Effector memory CD8-positive, alpha-beta T cell (primary cell): ENCODE measurements at regions not wholly inside any gene's neighbourhood (a gene's known extent, or its start where the extent isn't known, plus 50 kb on each side); places are given as distances from the start of the nearest gene placed in this dataset.

ENCODE experiments used
- ATAC-seq: fragments of 150-1000 bp; cut with Tn5 transposase; replicated peaks from 2 replicates; pipeline ENCODE4 v1.10.0; 2021; ENCODE audit warnings: mild to moderate bottlenecking, moderate library complexity
- DNase-seq, 3 experiments: peaks; one replicate each; pipeline ENCODE4 v3.0.0; 2021
- H3K27ac Mint-ChIP-seq, 2 donors: one replicate each; pipeline ENCODE4 v1.8.0; 2022; ENCODE audit warnings: mild to moderate bottlenecking in 2 of 2, mixed read lengths in 2 of 2, moderate library complexity in 2 of 2
- H3K27me3 Mint-ChIP-seq, 2 donors: one replicate each; pipeline ENCODE4 v1.8.0; 2022; ENCODE audit warnings: mixed read lengths in 2 of 2
- H3K36me3 Mint-ChIP-seq: one replicate; pipeline ENCODE4 v1.8.0; 2022; ENCODE audit warnings: mild to moderate bottlenecking, moderate library complexity, mixed read lengths; ENCODE audit not compliant: insufficient read depth
- H3K4me1 Mint-ChIP-seq, 2 donors: one replicate each; pipeline ENCODE4 v1.8.0; 2022; ENCODE audit warnings: low read depth in 2 of 2, mixed read lengths in 2 of 2
- H3K4me3 Mint-ChIP-seq, 2 donors: one replicate each; pipeline ENCODE4 v1.8.0; 2022; ENCODE audit warnings: mild to moderate bottlenecking in 2 of 2, mixed read lengths in 2 of 2, moderate library complexity in 2 of 2
- H3K9me3 Mint-ChIP-seq, 2 donors: one replicate each; pipeline ENCODE4 v1.8.0; 2022; ENCODE audit warnings: mixed read lengths in 2 of 2

DNA sequence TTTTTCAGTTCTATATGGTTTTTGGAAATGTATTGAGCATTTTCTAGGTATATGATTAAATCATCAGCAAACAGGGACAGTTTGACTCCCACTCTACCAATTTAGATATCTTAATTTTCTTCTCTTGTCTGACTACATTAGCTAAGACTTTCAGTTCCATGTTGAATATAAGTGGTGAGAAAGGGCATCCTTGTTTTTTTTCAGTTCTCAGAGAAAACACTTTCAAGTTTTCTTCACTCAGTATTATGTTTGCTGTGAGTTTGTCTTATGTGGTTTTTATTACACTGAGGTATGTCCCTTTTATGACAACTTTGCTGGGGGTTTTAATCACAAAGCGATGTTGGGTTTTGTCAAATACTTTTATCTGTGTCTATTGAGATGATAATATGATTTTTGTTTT lies 352.6 kb downstream of the KDM5D start:
- H3K4me3 Mint-ChIP-seq = no peak overlapping the region
- no peak for DNase-seq
- H3K27me3 Mint-ChIP-seq = no peaks in the 10 kb centered on the region
- no peaks in the 10 kb centered on the region for H3K9me3 Mint-ChIP-seq
- H3K4me1 Mint-ChIP-seq = peaks cover 2 to 6% of the 10 kb centered on the region in 2 donors
- no peak overlapping the region for H3K27ac Mint-ChIP-seq
- ATAC-seq = no peak
- H3K36me3 Mint-ChIP-seq = no peaks in the 10 kb centered on the region

DNA sequence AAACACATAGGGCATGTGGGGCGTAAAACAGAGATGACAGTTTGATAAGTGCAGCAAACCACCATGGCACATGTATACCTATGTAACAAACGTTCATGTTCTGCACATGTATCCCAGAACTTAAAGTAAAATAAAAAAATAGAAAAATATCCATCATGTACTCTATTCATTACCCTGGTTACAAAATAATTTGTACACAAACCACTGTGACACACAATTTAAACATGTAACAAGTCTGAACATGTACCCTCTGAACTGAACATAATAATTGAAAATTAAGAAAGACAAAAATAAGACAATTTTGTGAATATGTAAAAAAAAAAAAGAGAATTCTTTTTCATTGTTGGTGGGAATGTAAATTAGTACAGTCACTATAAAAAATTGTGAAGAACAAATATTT lies 379.2 kb downstream of the KDM5D start:
- no peak for DNase-seq
- Mint-ChIP-seq H3K9me3 (no peaks in the 10 kb centered on the region), H3K4me3 (no peak overlapping the region), H3K36me3 (no peaks in the 10 kb centered on the region), H3K4me1 (no peaks in the 10 kb centered on the region), H3K27me3 (no peaks in the 10 kb centered on the region), H3K27ac (no peak overlapping the region)
- ATAC-seq = no peak

- Mint-ChIP-seq H3K36me3 (peaks cover 4% of the 10 kb centered on the region), H3K27ac (no peak overlapping the region), H3K4me3 (no peak overlapping the region), H3K9me3 (no peaks in the 10 kb centered on the region), H3K27me3 (no peaks in the 10 kb centered on the region), H3K4me1 (no peaks in the 10 kb centered on the region)
- DNase-seq = no peak
- no peak for ATAC-seq
Observed at GRCh38 chrY:19357249-19357648, 387.3 kb downstream of the KDM5D start.

DNA sequence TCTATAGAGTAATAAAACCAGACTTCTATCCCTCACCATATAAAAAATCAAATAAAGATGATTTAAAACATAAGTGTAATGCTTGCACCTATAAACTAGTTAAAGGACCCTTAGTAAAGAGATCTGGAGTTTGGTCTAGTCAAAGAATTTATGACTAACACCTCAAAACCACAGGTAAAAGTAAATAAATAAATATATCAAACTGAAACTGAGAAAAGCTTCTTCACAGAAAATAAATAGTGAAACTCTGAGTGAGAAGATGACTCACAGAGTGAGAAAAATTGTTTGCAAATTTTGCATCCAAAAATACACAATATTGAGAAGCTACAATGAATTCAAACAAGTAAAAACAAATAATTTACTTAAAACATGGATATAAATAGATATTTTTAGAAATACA lies 387.8 kb downstream of the KDM5D start:
- no peak overlapping the region for H3K4me3 Mint-ChIP-seq
- no peak overlapping the region for H3K27ac Mint-ChIP-seq
- peaks cover 4% of the 10 kb centered on the region for H3K36me3 Mint-ChIP-seq
- H3K27me3 Mint-ChIP-seq = no peaks in the 10 kb centered on the region
- DNase-seq (no peak), ATAC-seq (no peak)
- no peaks in the 10 kb centered on the region for H3K4me1 Mint-ChIP-seq
- H3K9me3 Mint-ChIP-seq = no peaks in the 10 kb centered on the region

GRCh38 chrY:19354857-19355173 lies 389.7 kb downstream of the KDM5D start:
- Mint-ChIP-seq H3K36me3 (peaks cover 4% of the 10 kb centered on the region), H3K27me3 (no peaks in the 10 kb centered on the region), H3K9me3 (no peaks in the 10 kb centered on the region), H3K4me3 (no peak overlapping the region), H3K4me1 (no peaks in the 10 kb centered on the region), H3K27ac (no peak overlapping the region)
- DNase-seq (no peak), ATAC-seq (no peak)

DNA sequence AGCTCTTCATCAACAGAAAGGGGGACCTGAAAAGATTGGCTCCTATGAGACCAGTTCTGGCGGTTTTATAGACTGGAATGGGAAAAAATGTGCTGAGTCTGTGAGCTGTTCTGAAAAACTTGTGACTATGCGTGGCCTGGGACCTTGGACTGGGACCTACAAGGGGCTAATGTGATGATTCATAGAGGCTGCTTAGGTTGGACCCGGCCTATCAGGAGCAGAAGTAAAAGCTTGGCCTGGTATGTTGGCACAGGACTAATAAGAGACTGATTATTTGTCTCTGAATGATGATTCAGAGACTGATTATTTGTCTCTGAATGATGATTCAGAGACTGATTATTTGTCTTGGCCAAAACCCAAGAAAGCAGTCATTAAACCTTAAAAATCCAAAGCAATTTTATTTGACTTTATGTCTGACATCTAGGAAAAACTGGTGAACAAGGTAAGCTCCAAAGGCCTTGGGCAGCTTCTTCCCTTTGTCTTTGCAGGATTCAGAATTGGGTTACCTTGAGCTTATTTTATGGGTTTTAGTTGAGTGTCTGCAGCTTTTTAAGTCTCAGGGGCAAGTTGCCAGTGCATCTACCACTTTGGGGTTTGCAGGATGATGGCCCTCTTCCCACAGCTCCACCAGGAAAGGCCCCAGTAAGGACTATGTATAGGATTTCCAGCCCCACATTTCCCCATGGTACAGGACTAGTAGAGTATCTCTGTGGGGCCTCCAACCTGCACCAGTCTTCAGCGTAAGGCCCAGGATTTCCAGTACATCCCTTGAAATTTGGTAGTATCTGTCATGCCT lies 390.3 kb downstream of the KDM5D start:
- Mint-ChIP-seq H3K36me3 (peaks cover 4% of the 10 kb centered on the region), H3K27me3 (no peaks in the 10 kb centered on the region), H3K4me3 (no peak overlapping the region), H3K27ac (no peak overlapping the region), H3K4me1 (no peaks in the 10 kb centered on the region), H3K9me3 (no peaks in the 10 kb centered on the region)
- ATAC-seq (no peak), DNase-seq (no peak)

GRCh38 chrY:19351616-19352015 lies 392.9 kb downstream of the KDM5D start:
- no peak overlapping the region for H3K4me3 Mint-ChIP-seq
- no peak for ATAC-seq
- no peak overlapping the region for H3K27ac Mint-ChIP-seq
- H3K36me3 Mint-ChIP-seq = peaks cover 4% of the 10 kb centered on the region
- H3K27me3 Mint-ChIP-seq = no peaks in the 10 kb centered on the region
- H3K4me1 Mint-ChIP-seq = no peaks in the 10 kb centered on the region
- no peak for DNase-seq
- no peaks in the 10 kb centered on the region for H3K9me3 Mint-ChIP-seq

- Mint-ChIP-seq H3K27ac (no peak overlapping the region), H3K9me3 (peaks cover 0 to 12% of the 10 kb centered on the region in 2 donors), H3K4me1 (no peaks in the 10 kb centered on the region), H3K27me3 (no peaks in the 10 kb centered on the region), H3K36me3 (no peaks in the 10 kb centered on the region), H3K4me3 (no peak overlapping the region)
- ATAC-seq (no peak), DNase-seq (no peak)
Observed at GRCh38 chrY:19321701-19322100, 422.8 kb downstream of the KDM5D start.

- Mint-ChIP-seq H3K9me3 (peaks cover 0 to 13% of the 10 kb centered on the region in 2 donors), H3K36me3 (no peaks in the 10 kb centered on the region), H3K27ac (no peak overlapping the region), H3K27me3 (no peaks in the 10 kb centered on the region), H3K4me1 (no peaks in the 10 kb centered on the region), H3K4me3 (no peak overlapping the region)
- ATAC-seq (no peak), DNase-seq (no peak)
Observed at GRCh38 chrY:19319135-19319534, 425.4 kb downstream of the KDM5D start.

DNA sequence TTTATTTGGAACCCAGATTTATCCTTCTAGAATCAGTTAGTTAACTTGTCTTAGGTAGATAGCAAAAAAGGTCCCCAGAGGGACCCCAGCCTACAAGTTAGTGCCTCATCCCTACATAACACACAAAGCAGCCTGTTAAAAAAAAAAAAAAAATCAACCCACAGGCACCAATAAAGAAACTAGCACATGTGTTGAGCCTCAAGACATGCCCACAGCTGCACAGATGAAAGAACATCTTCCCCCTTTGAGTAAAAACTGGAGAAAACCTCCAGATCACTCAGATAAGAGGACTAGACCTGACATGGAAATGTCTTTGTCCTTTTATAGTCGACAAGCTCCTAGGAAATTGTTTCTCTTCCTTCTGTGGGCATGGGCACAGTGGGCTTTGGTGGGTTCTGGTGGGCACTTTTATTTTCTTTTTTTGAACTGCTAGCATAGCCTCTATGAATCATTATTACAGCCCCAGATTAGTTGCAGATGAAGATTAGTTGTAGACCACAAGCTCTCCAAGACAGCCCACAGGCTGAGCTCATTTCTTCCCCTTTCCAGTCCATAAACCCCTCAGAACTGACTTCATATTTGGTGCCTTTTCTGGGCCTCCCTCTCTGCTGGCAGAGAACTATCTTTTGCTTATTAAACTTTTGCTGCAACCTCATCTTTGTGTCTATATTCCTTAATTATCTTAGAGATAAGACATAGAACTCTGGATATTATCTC lies 427.1 kb downstream of the KDM5D start:
- H3K9me3 Mint-ChIP-seq = peaks cover 0 to 13% of the 10 kb centered on the region in 2 donors
- no peaks in the 10 kb centered on the region for H3K36me3 Mint-ChIP-seq
- no peak overlapping the region for H3K4me3 Mint-ChIP-seq
- ATAC-seq (no peak), DNase-seq (no peak)
- H3K4me1 Mint-ChIP-seq = no peaks in the 10 kb centered on the region
- no peaks in the 10 kb centered on the region for H3K27me3 Mint-ChIP-seq
- H3K27ac Mint-ChIP-seq = no peak overlapping the region

GRCh38 chrY:19307627-19308026 lies 436.9 kb downstream of the KDM5D start:
- H3K9me3 Mint-ChIP-seq = no peaks in the 10 kb centered on the region
- H3K4me3 Mint-ChIP-seq = no peak overlapping the region
- no peaks in the 10 kb centered on the region for H3K36me3 Mint-ChIP-seq
- no peaks in the 10 kb centered on the region for H3K4me1 Mint-ChIP-seq
- H3K27ac Mint-ChIP-seq = no peak overlapping the region
- ATAC-seq = no peak
- no peak for DNase-seq
- no peaks in the 10 kb centered on the region for H3K27me3 Mint-ChIP-seq

DNA sequence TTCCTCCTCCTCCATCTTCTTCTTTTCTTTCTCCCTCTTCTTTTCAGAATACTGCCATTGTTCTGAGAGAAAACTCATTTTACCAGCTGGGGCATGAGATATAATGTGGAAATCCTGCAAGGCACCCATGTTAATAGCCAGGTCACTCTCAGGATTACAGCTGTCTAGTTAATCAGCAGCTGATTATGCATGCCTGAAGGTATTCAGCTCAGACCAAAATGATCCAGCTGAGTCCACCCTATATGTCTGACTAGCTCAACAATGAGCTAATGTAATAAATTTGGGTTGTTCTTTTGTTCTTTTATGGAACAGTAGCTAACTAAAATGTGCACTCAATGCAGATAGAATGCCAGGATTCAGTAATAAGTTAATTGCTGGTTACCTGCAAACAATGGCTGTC lies 441.4 kb downstream of the KDM5D start:
- peaks cover 0 to 3% of the 10 kb centered on the region in 2 donors for H3K9me3 Mint-ChIP-seq
- ATAC-seq = no peak
- no peaks in the 10 kb centered on the region for H3K27me3 Mint-ChIP-seq
- H3K4me3 Mint-ChIP-seq = no peak overlapping the region
- H3K36me3 Mint-ChIP-seq = no peaks in the 10 kb centered on the region
- H3K27ac Mint-ChIP-seq = no peak overlapping the region
- no peak for DNase-seq
- no peaks in the 10 kb centered on the region for H3K4me1 Mint-ChIP-seq

DNA sequence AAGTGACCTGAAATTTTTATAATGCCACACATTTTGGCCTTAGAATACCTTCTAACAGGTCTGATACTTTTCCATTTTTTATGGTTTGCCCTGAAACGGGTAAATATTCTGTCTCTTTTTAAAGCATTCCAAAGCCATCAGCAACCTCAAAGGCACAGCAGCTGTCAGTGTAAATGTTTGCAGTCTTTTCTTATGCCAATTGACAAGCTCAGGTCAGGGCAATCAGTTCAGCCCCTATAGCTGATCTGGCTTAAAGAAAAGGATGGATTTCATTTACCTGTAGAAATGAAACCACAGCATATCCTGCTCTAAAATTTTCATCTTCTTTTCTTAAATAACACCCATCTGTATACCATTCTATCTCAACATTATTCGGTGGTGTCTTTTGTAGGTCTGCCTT lies 453.6 kb downstream of the KDM5D start:
- H3K4me1 Mint-ChIP-seq = no peaks in the 10 kb centered on the region
- H3K27ac Mint-ChIP-seq = no peak overlapping the region
- ATAC-seq = no peak
- H3K36me3 Mint-ChIP-seq = no peaks in the 10 kb centered on the region
- no peaks in the 10 kb centered on the region for H3K27me3 Mint-ChIP-seq
- peaks cover 0 to 4% of the 10 kb centered on the region in 2 donors for H3K9me3 Mint-ChIP-seq
- no peak overlapping the region for H3K4me3 Mint-ChIP-seq
- DNase-seq = no peak

- DNase-seq (no peak), ATAC-seq (no peak)
- H3K4me1 Mint-ChIP-seq = no peaks in the 10 kb centered on the region
- H3K9me3 Mint-ChIP-seq = peaks cover 0 to 3% of the 10 kb centered on the region in 2 donors
- no peak overlapping the region for H3K27ac Mint-ChIP-seq
- no peak overlapping the region for H3K4me3 Mint-ChIP-seq
- no peaks in the 10 kb centered on the region for H3K36me3 Mint-ChIP-seq
- H3K27me3 Mint-ChIP-seq = peaks cover 0 to 7% of the 10 kb centered on the region in 2 donors
Observed at GRCh38 chrY:19274076-19274475, 470.4 kb downstream of the KDM5D start.
